GM13976 (cell line): ENCODE measurements at regions not wholly inside any gene's neighbourhood (a gene's known extent, or its start where the extent isn't known, plus 50 kb on each side); places are given as distances from the start of the nearest gene placed in this dataset.

ENCODE experiments used
- DNase-seq: peaks from one replicate; pipeline ENCODE4 v3.0.0; 2012; ENCODE audit warnings: low spot score
- CTCF ChIP-seq: IDR thresholded peaks from 2 replicates; pipeline ENCODE4 v1.5.1; 2012; ENCODE audit warnings: borderline replicate concordance, mild to moderate bottlenecking; ENCODE audit not compliant: insufficient read depth; ENCODE audit errors: extremely low read depth, missing control alignments, control extremely low read depth
- in situ Hi-C: fragments of 300-500 bp; cut with MboI; formaldehyde crosslinking; loops from one replicate; pipeline ENCODE4 v1.12.0; 2022; ENCODE audit warnings: low sequenced_read_pairs, mixed read lengths, inconsistent platforms; ENCODE audit not compliant: unreplicated experiment

GRCh38 chr5:54679686-54680085 lies 162.1 kb downstream of the SNX18 start:
- in situ Hi-C loops, result no loop called here
- TF ChIP-seq CTCF, result no peak
- DNase-seq, result no peak

GRCh38 chr5:54678737-54679136 lies 161.2 kb downstream of the SNX18 start:
- no peak for DNase-seq
- TF ChIP-seq CTCF, result no peak
- in situ Hi-C loops, result no loop called here

GRCh38 chr5:54676481-54677340 lies 159.2 kb downstream of the SNX18 start:
- no peak for TF ChIP-seq CTCF
- DNase-seq, result no peak
- in situ Hi-C loops, result no loop called here

GRCh38 chr5:54673523-54674225 lies 156.1 kb downstream of the SNX18 start:
- DNase-seq, result no peak
- no peak for TF ChIP-seq CTCF

GRCh38 chr5:54672871-54673270 lies 155.3 kb downstream of the SNX18 start:
- no peak for TF ChIP-seq CTCF
- no peak for DNase-seq
- in situ Hi-C loops, result no loop called here

More at GRCh38 chr5:54673523-54674225, 156.1 kb downstream of the SNX18 start:
- in situ Hi-C loops, result no loop called here

- TF ChIP-seq CTCF, result no peak
- no peak for DNase-seq
- in situ Hi-C loops, result no loop called here
These were observed 154.1 kb downstream of the SNX18 start for GRCh38 chr5:54671681-54672080.
